Natural killer cell (primary cell): ENCODE measurements at regions not wholly inside any gene's neighbourhood (a gene's known extent, or its start where the extent isn't known, plus 50 kb on each side); places are given as distances from the start of the nearest gene placed in this dataset.

ENCODE experiments used
- ATAC-seq, 3 donors: fragments of 150-1000 bp in 2 of 3; fragments of 200-7000 bp in 1 of 3; cut with Tn5 transposase; 1 replicate in 1 of 3; 2 replicates in 2 of 3; pipeline ENCODE4 v1.10.0; 2021; ENCODE audit warnings: mild to moderate bottlenecking in 2 of 3, moderate library complexity in 2 of 3
- DNase-seq, 2 donors: peaks; one replicate each; pipeline versions ENCODE4 v3.0.0 to v3.0.0-alpha.2; 2013 to 2021; ENCODE audit warnings: mixed read lengths in 1 of 2
- H3K27ac ChIP-seq: one replicate; pipeline ENCODE4 v1.5.1; 2013; ENCODE audit warnings: mild to moderate bottlenecking, low read length
- H3K27me3 ChIP-seq: one replicate; pipeline ENCODE4 v1.6.1; 2013; ENCODE audit warnings: low read length; ENCODE audit not compliant: control insufficient read depth, insufficient read depth
- H3K36me3 ChIP-seq: one replicate; pipeline ENCODE4 v1.6.1; 2013; ENCODE audit warnings: low read length; ENCODE audit not compliant: control insufficient read depth, insufficient read depth
- H3K4me1 ChIP-seq: one replicate; pipeline ENCODE4 v1.6.1; 2013; ENCODE audit warnings: low read length; ENCODE audit not compliant: control insufficient read depth, insufficient read depth
- H3K4me3 ChIP-seq: one replicate; pipeline ENCODE4 v1.5.1; 2013; ENCODE audit warnings: low read length
- H3K9me3 ChIP-seq: one replicate; pipeline ENCODE4 v1.6.1; 2013; ENCODE audit warnings: low read length; ENCODE audit not compliant: control insufficient read depth, insufficient read depth
- H3K27ac Mint-ChIP-seq, 2 donors: one replicate each; pipeline ENCODE4 v1.8.0; 2022; ENCODE audit warnings: mild to moderate bottlenecking in 2 of 2, mixed read lengths in 2 of 2, moderate library complexity in 1 of 2
- H3K27me3 Mint-ChIP-seq, 2 donors: one replicate each; pipeline ENCODE4 v1.8.0; 2022; ENCODE audit warnings: low read depth in 2 of 2, mixed read lengths in 2 of 2
- H3K36me3 Mint-ChIP-seq: one replicate; pipeline ENCODE4 v1.8.0; 2022; ENCODE audit warnings: mixed read lengths
- H3K4me1 Mint-ChIP-seq, 2 donors: one replicate each; pipeline ENCODE4 v1.8.0; 2022; ENCODE audit warnings: mixed read lengths in 2 of 2
- H3K4me3 Mint-ChIP-seq: one replicate; pipeline ENCODE4 v1.8.0; 2022; ENCODE audit warnings: mild to moderate bottlenecking, moderate library complexity, mixed read lengths
- H3K9me3 Mint-ChIP-seq, 2 donors: one replicate each; pipeline ENCODE4 v1.8.0; 2022; ENCODE audit warnings: mixed read lengths in 2 of 2
- CTCF ChIP-seq: fragments of 200-600 bp; IDR thresholded peaks from one replicate; pipeline ENCODE4 v1.8.0; 2022; ENCODE audit warnings: antibody characterized with exemption
- WGBS: methylation state at CpG from one replicate; pipeline ENCODE4 v1.1.7; 2013; ENCODE audit warnings: missing lambda C conversion rate; ENCODE audit not compliant: insufficient coverage; 5-methylcytosine and 5-hydroxymethylcytosine counted together
- intact Hi-C: fragments of 100-400 bp; cut with micrococcal nuclease; formaldehyde crosslinking; loops from one replicate; pipeline ENCODE4 v1.14.2; 2022

- no peak overlapping the region for H3K27ac Mint-ChIP-seq
- H3K36me3 ChIP-seq, result no peaks in the 10 kb centered on the region
- DNase-seq (no peak), ATAC-seq (no peak)
- no peaks in the 10 kb centered on the region for H3K27me3 ChIP-seq
- no peak overlapping the region for H3K4me3 Mint-ChIP-seq
- no peaks in the 10 kb centered on the region for H3K36me3 Mint-ChIP-seq
- H3K27ac ChIP-seq, result no peak overlapping the region
- H3K27me3 Mint-ChIP-seq, result no peaks in the 10 kb centered on the region
- H3K4me1 ChIP-seq, result no peaks in the 10 kb centered on the region
- no peaks in the 10 kb centered on the region for H3K9me3 ChIP-seq
- H3K4me1 Mint-ChIP-seq, result no peaks in the 10 kb centered on the region
- no peak overlapping the region for H3K4me3 ChIP-seq
- H3K9me3 Mint-ChIP-seq, result no peaks in the 10 kb centered on the region
- TF ChIP-seq CTCF, result no peak
- WGBS, result no CpG with 5 or more reads among the region's 1 CpG
- intact Hi-C loops, result no loop called here
Measured at GRCh38 chrX:138872537-138872936, 161.0 kb upstream of the FGF13 start.

GRCh38 chrX:138871739-138872138 is 160.2 kb upstream of the FGF13 start:
- Mint-ChIP-seq H3K4me3 (no peak overlapping the region), H3K36me3 (no peaks in the 10 kb centered on the region), H3K27ac (no peak overlapping the region), H3K9me3 (no peaks in the 10 kb centered on the region), H3K27me3 (no peaks in the 10 kb centered on the region), H3K4me1 (no peaks in the 10 kb centered on the region)
- WGBS, result 93% methylated on average over 3 of the region's 3 CpGs
- Histone ChIP-seq H3K36me3 (no peaks in the 10 kb centered on the region), H3K4me3 (no peak overlapping the region), H3K9me3 (no peaks in the 10 kb centered on the region), H3K4me1 (no peaks in the 10 kb centered on the region), H3K27ac (no peak overlapping the region), H3K27me3 (no peaks in the 10 kb centered on the region)
- ATAC-seq, result no peak
- intact Hi-C loops, result no loop called here
- no peak for TF ChIP-seq CTCF
- no peak for DNase-seq

GRCh38 chrX:138866643-138867042 is 155.1 kb upstream of the FGF13 start:
- Mint-ChIP-seq H3K4me3 (no peak overlapping the region), H3K27ac (no peak overlapping the region), H3K36me3 (no peaks in the 10 kb centered on the region), H3K27me3 (no peaks in the 10 kb centered on the region), H3K4me1 (no peaks in the 10 kb centered on the region), H3K9me3 (peaks cover 0 to 3% of the 10 kb centered on the region in 2 donors)
- no peak for DNase-seq
- Histone ChIP-seq H3K4me1 (no peaks in the 10 kb centered on the region), H3K27me3 (no peaks in the 10 kb centered on the region), H3K4me3 (no peak overlapping the region), H3K9me3 (no peaks in the 10 kb centered on the region), H3K36me3 (no peaks in the 10 kb centered on the region), H3K27ac (no peak overlapping the region)
- no peak for ATAC-seq
- no peak for TF ChIP-seq CTCF
- intact Hi-C loops, result no loop called here
- WGBS, result 96% methylated on average over 2 of the region's 4 CpGs

- no peaks in the 10 kb centered on the region for H3K27me3 ChIP-seq
- Mint-ChIP-seq H3K4me3 (no peak overlapping the region), H3K9me3 (peaks cover 0 to 3% of the 10 kb centered on the region in 2 donors), H3K36me3 (no peaks in the 10 kb centered on the region), H3K27ac (no peak overlapping the region), H3K4me1 (no peaks in the 10 kb centered on the region), H3K27me3 (no peaks in the 10 kb centered on the region)
- no peaks in the 10 kb centered on the region for H3K4me1 ChIP-seq
- H3K9me3 ChIP-seq, result no peaks in the 10 kb centered on the region
- H3K27ac ChIP-seq, result no peak overlapping the region
- no peak overlapping the region for H3K4me3 ChIP-seq
- WGBS, result 87% methylated on average over 6 of the region's 6 CpGs
- intact Hi-C loops, result no loop called here
- ATAC-seq (no peak), DNase-seq (no peak)
- H3K36me3 ChIP-seq, result no peaks in the 10 kb centered on the region
- no peak for TF ChIP-seq CTCF
Measured at GRCh38 chrX:138865093-138865649, 153.7 kb upstream of the FGF13 start.
